Amygdala (tissue), 56 donors: ENCODE measurements at regions not wholly inside any gene's neighbourhood (a gene's known extent, or its start where the extent isn't known, plus 50 kb on each side); places are given as distances from the start of the nearest gene placed in this dataset.

Source experiments
- DNase-seq, 56 donors: peaks; one replicate each; lab custom pipeline; 2025; lab: John Stamatoyannopoulos, UW

DNA sequence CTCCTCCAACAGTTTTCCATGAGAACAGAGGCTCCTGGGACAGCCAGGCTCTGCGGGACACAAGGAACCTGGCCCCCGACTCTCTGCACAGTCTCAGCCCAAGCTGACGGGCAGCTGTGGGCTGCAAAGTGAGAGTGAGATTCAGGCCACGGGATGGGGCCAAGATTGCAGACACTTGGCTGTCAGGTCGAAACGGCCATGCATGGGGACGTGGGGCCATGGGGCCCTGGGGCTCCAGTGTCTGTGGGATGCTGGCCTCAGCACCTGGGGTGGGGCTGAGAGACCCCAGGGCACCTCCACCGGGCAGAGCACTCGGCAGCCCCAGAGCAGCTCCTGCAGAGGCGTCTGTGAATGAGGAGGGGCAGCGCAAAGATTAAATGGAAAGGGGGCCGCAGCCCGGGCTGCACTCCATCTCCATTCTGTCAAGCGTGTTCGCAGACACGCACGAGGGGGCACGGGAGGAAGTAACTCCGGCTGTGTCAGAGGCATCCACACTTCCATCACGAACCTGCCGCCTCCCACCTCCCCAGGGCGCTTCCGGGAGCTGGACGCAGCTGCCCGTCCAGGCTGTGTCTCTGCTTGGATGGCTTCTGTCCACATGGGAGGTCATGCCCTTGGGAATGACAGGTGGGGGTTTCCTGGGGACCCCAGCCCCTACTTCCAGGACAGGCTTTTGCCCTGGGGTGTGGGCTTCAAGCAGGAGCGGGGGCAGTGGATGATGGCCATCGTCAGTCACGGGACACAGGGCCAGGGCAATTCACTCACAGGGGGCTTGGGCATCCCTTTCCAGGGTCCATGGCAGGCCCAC lies 82.8 kb upstream of the NKX1-1 start:
- DNase-seq, result no peak

DNA sequence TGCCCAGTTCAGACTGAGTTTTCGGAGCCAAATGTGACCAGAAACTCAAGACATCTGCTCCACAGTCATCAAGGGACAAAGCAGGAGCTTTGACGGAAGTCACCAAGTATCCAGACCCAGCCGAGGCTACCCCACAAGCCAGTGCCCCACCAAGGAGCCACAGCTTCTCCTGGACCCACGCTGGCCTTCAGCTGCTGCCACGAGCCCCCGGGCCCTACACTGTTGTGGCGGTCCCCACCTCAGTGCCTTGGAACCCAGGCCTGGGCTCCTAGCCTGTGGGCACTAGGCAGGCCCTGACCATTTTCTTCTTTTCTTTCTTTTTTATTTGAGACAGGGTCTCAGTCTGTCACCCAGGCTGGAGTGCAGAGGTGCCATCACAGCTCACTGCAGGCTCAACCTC lies 82.1 kb upstream of the NKX1-1 start:
- DNase-seq, result no peak

DNA sequence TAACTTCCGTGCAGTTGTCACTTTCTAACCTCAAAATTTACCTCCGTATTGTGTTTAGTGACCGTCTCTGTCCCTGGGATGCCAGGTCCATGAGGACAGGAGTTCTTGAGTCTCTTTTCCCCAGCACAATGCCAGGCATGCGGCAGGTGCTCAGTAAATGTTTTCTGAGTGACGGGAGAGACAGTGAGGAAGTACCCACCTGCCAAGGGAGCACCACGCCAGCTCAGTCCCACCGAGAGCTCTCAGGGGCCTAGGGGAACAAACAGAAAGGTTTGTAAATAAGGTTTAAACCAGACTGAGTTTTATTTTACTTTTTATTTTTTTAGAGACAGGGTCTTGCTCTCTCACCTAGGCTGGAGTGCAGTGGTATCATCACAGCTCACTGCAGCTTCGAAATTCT lies 81.5 kb upstream of the NKX1-1 start:
- no peak for DNase-seq

DNA sequence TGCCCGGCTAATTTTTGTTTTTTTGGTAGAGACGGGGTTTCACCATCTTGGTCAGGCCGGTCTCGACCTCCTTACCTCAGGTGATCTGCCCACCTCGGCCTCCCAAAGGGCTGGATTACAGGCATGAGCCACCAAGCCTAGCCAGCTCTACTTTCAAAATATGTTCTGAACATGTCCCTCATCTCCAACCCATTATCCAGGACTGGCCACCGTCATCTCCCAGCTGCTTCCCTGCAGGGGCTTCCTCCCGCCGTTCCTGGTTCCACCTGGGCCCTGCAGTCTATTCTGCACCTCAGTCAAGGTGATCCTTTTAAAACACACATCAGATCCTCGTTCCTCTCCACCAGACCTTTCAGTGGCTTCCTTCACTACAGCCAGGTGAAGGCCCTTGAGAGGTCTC lies 80.9 kb upstream of the NKX1-1 start:
- DNase-seq, result no peak

DNA sequence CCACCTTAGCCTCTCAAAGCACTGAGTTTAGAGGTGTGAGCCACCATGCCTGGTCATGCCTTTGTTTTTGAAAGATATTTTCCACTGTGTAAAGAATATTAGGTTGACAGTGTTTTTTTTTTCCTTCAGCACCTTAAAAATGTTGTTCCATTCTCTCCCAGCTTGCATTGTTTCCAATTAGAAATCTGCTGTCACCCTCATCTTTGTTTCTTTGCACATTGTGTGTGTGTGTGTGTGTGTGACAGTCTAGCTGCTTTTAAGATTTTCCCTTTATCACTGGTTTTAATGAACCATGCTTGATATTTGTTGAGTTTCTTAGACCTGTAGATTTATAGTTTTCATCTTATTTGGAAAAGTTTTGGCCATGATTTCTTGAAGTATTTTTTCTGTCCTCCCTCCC lies 79.0 kb upstream of the NKX1-1 start:
- DNase-seq, result no peak

DNA sequence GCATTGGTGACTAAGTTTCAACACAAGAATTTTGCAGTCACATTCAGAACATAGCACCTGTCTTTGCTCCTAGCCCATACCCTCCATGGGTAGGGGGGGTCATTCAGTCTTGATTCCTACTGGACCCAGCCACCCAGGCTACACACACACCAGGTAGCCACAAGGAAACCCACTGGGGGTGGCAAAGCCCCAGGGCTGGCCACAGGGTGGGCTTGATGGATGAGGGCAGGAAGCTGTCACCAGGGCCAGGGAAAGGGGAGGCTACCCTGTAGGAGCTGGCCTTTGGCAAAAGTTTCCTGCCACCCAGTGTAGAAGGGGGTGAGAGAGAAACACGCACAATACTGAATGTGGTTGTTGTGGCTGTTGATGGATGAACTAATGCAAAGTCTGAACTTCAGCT lies 74.5 kb upstream of the NKX1-1 start:
- no peak for DNase-seq

DNA sequence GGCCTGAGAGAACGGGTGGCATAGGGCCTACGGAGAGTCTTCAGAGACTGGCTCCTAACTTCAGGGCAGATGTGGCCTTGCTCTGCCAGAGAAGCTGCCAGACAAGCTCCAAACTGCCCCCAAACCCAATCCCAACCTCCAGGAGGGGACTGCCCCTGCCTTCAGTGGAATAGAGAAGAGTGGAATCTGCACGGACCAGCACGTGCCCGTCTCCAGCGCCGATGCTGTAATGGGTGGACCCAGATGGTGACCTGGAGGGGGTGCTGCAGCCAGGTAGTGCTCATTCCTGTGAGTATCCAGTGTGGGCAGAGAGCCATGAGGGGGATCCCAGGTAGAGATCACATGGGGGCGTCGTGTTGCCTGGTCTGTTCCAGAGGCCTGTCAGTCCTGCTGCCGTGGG lies 73.2 kb upstream of the NKX1-1 start:
- no peak for DNase-seq

DNA sequence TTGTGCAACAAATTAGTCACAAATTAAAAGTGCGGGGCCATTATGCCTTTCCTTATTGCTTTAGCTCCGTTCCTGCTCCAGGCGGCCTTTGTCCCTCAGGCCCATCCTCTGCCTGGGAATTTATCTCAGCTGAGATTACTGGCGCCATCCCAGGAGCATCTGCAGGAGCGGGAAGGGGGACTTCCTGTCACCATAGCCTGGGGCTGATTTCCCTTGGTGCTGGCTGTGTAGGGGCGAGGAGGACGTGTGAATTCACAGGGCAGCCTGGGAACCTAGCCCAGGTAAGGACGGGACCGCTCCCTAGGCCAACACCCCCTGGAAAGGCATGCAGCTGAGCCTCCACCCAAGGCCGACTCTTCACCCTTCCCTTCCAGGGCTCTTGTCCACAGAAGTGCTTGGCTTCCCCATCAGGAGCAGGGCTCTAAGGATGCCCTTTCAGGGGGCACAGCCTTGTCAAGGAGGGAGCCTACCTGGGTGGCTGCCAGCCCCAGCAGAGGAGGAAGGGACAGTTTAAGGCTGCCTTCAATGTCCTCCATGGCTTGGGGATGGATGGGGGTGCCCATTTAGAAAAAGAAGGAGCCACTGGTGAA lies 72.6 kb upstream of the NKX1-1 start:
- DNase-seq, result no peak

DNA sequence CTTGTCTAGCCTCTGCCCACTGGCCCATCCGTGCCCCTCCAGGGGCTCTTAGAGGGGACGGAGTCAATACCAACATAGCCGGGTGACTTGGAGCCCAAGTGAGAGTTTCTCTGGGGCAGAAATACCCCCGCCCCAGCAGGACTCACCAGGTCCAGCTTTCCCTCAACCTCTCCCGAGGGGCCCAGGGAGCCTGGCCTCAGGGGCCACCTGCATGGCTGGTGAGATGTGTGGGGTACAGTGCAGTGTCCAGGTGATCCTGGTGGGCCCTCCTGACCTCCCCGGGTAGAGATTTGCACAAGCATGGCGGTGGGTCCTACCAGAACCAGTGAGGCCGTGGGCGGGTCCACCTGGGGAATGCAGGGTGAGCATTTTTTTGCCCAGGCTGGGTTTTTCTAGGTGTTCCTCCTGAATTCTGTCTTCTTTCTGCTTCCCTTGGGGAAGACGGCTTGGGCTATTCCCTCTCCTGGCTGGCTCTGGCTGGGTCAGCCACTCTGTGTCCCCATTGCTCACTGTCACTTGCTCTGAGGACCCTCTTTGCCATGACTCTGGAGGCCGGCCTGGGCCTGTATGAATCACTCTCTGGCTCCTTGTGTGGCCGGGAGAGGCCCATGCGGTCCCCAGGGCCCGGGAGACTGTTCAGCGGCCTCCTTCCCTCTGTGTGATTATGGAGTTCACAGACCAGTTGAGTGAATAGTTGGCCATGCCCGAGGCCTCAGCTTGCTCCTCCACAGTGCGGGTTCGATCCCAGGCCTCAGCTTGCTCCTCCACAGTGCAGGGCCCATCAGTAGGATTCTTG lies 71.0 kb upstream of the NKX1-1 start:
- no peak for DNase-seq

DNA sequence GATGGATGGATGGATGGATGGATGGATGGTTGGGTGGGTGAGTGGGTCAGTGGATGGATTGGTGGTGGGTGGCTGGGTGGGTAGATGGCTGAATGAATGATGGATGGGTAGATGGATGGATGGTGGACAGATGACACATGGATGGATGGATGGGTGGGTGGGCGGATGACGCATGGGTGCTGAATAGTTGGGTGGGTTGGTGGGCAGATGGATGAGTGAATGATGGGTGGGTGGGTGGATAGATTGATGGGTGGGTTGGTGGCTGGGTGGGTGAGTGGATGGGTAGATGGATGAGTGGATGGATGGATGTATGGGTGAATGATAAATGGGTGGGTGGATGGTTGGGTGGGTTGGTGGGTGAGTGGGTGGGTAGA lies 69.9 kb upstream of the NKX1-1 start:
- DNase-seq, result no peak

DNA sequence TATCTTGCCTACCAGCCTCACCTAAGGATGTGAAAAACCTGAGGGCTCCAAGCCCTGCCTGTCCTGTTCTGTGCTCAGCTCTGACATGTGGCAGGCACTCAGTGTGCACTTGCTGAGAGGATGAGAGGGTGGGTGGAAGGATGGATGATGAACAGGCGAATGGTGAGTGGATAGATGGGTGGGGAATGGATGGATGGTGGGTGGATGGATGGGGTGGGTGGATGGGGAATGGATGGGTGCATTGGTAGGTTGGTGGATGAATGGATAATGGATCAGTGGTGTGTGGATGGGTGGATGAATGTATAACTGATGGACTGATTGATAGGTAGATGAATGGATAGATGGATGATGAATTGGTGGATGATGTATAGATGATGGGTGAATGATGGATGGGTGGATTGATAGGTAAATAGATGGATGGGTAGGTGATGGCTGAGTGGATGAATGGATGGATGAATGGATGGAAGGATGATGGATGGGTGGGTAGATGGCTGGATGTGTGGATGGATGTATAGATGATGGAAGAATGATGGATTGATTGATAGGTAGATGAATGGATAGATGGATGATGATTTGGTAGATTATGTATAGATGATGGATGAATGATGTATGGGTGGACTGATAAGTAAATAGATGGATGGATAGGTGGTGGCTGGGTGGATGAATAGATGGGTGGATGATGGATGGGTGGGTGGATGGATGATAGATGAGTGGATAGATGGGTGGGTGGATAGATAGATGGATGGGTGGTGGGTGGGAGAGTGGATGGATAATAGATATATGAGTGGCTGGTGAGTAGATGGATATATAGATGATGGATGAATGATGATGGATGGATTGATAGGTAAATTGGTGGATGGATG lies 69.3 kb upstream of the NKX1-1 start:
- no peak for DNase-seq

DNA sequence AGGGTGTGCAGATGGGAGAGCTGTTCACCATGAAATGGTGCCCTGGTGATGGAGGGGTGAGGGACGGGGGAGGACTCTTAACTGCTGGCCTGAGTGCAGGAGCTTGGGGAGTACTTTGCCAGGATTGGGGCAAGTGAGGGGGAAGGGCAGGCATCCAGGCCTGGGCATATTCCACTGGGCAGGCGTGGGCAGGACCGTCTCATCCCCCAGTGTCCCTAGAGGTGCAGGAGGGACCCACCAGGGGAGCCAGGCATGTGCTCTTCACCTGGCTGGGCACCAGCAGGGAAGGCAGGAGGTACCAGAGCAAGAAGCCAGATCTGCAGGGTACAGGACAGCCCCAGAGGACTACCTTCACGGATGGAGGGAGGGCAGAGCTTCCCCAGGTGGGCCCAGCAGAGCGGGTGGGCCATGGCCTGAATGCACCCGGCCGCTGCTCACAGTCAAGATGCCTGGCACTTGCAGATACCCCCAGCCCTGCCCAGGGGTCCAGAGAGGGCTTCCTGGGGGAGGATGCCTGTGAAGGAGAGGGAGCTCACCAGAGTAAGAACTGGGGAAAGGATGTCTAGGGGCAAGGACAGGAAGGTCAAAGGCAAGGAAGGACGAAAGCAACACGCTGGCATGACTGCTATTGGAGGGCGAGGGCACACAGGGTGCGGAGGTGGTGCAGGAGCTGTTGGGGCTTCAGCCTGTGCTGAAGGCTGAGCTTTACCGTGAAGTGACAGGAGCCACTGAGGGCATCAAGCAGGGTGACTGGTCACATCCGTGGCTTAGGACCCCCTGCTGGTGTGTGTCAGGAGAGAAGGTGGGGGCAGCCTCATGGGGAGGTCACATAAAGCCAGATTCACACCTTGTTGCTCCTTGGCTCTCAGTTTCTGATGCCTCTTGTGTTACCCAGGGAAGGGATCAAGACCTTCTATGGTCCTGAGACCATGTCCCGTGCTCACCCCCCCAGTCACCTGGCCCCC lies 68.2 kb upstream of the NKX1-1 start:
- DNase-seq, result no peak

DNA sequence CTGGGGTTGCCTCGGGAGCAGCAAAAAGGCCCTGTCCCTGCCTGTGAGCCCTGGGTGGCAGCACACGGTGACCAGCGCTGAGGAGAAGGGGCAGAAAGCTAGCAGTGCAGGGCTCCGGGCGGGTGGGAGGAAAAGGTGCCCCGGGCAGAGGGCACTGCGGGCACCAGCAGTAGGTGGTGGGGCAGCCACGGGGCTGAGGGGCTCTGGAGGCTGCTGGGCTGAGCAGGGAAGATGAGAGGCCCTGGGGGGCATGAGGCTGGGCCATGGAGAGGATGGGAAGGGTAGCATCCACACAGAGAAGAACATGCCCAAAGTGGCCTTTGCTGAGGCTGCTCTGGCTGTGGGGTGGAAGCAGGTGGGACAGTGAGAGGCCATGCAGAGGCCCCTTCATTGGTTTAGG lies 67.5 kb upstream of the NKX1-1 start:
- DNase-seq, result no peak

DNA sequence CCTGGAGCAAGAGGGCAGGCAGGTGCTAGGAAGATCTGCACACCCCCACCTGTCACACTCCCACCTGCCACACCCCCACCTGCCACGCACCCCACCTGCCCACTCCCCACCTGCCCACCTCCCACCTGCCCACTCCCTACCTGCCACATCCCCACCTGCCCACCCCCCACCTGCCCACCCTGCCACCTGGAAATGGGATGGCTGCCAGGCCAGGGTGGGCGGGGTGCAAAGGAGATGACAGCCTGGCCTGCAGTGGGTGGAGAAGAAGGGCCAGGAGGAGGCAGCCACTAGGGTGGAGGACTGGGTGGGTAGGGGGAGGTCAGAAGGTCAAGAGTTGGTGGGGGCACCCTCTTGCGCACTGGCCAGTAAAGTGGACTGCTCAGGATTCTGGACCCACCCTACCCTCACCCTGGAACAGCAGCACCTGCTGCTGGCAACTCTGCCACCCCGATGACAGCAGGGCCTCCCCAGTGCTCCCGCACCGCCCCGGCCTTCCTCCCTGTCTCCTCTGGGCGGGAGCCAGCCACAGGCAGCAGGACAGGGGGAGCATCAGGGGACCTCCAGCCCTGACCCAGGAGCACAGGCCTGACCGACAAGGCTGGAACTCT lies 66.8 kb upstream of the NKX1-1 start:
- no peak for DNase-seq

DNA sequence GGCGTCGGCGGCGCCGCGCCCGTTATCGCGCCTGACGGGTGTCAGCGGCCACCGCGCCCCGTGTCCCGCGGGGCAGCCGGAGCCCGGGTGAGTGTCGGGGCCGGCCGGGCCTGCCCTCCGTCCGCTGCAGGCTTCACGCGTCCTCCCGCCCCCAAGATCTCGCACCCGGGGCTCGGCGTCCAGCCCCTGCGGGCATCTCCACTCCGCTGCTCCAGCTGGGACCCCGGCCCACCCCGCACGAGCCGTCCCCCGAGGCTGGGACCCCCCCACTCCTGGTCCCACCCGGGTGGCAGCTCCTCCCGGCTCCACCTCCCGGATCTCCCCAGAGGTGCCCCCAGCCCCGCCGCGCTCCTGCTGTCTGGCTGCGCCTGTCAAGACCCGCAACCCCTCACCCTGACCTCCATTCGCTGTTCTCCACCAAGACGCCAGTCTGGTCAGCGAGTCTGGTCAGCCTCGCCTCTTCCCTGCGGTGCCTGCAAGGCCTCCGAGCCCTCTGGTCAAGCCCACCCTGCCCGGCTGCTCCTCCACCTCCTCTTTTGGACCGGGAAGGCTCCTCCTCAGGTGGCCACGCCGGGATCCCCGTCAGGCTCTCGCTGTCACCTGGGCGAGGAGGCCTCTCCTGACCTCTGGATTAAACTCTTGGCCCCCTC lies 66.0 kb upstream of the NKX1-1 start:
- DNase-seq, result no peak

DNA sequence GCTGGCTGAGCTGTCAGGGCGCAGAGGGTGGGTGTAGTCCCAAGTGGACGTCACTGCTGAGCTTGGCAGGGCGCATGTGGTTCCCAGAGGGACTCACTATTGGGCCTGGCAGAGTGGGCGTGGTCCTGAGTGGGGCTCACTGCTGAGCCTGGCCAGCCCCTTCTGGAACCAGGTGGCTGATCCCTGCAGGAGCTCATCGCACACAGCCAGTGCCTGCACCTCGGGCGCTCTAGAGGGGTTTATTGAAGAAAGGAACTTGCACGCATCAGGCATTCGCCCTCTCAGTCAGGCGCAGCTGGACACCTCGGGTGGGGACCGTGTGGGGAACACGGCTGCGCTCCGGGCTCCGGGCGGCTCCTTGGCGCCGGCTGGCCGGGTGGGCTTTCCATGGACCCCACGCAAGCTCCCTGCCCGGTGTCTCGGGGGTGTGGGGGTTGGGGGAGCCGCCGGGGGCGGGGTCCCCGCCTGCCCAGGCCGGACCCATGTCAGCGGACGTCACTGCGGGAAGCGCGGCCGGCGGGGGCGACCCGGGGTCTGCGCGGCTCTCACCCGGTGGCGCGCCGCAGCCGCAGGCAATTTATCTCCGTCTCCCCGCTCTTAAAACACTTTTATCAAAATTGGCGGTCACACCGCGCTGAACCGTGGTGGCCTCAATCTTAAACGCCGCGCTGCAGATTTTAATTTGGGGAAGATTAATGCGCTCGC lies 65.4 kb upstream of the NKX1-1 start:
- DNase-seq, result no peak

DNA sequence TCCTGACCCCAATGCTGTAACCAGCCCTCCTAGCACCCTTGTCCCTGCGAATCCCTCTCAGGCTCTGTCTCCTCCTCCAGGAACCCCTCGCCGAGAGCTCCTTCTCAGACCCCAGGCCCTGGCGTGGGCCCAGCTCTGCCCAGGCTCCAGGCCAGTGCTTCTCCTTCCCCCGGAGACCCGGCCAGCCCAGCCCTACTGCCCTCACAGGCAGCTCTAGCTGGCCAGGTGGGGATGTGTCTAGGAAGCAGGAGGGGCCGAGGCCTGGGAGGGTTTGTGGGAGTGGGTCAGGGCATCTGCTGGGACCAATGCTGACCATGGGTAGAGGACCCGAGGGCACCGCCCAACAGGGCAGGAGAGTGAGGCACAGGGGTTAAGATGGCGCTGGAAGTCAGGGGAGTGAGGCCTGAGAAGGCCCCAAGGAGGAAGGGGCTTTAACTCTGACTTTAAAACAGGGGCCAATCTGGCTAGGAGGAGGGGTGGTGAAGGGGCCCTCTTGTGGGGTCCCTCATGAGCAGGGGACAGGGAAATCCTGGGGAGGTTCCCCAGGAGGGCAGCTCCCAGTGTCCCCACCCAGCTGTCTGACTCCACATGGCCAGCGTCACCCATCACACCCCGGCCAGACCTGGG lies 64.7 kb upstream of the NKX1-1 start:
- no peak for DNase-seq

DNA sequence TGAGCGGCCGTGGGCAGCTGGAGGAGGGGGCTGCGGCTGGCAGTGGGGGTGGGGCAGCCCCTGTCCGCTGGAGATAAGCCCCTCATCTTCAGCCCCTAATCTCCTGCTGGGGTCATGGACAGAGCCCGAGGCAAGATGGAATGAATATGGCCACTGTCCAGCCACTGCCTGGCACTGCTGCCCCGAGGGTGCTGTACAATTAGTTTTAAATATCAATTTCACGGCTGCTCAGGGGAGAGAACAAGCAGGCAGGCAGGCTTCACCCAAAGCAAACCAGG lies 64.1 kb upstream of the NKX1-1 start:
- DNase-seq, result no peak
